Activated CD4-positive, alpha-beta T cell treated with anti-CD3 and anti-CD28 coated beads for 24 hours (primary cell): ENCODE measurements at regions not wholly inside any gene's neighbourhood (a gene's known extent, or its start where the extent isn't known, plus 50 kb on each side); places are given as distances from the start of the nearest gene placed in this dataset.
"Not testable (repeated sequence)": the region's sequence is repeated elsewhere in the genome, so short reads cannot be mapped to it uniquely, and the experiment has no call there.

Experiments
- DNase-seq, 2 donors: peaks; one replicate each; pipeline ENCODE4 v3.0.0-alpha.2; 2020; ENCODE audit warnings: low read depth in 2 of 2

- DNase-seq, result not testable (repeated sequence)
Measured at GRCh38 chr7:121497545-121497944, 101.4 kb upstream of the FAM3C start.

GRCh38 chr7:121494516-121494915 is 98.4 kb upstream of the FAM3C start:
- DNase-seq, result no peak

- DNase-seq, result no peak
Measured at GRCh38 chr7:121493553-121493952, 97.4 kb upstream of the FAM3C start.

- DNase-seq, result no peak
Measured at GRCh38 chr7:121490309-121490708, 94.2 kb upstream of the FAM3C start.

- no peak for DNase-seq
Measured at GRCh38 chr7:121489440-121489839, 93.3 kb upstream of the FAM3C start.

- DNase-seq, result no peak
Measured at GRCh38 chr7:121488111-121488650, 92.1 kb upstream of the FAM3C start.

GRCh38 chr7:121486590-121486989 is 90.5 kb upstream of the FAM3C start:
- DNase-seq, result no peak

GRCh38 chr7:121485467-121486243 is 89.5 kb upstream of the FAM3C start:
- no peak for DNase-seq

GRCh38 chr7:121484089-121484763 is 88.1 kb upstream of the FAM3C start:
- no peak for DNase-seq

- DNase-seq, result no peak
Measured at GRCh38 chr7:121480566-121481335, 84.6 kb upstream of the FAM3C start.

- DNase-seq, result no peak
Measured at GRCh38 chr7:121480058-121480457, 84.0 kb upstream of the FAM3C start.

- DNase-seq, result no peak
Measured at GRCh38 chr7:121479466-121479865, 83.4 kb upstream of the FAM3C start.

GRCh38 chr7:121475806-121476205 is 79.7 kb upstream of the FAM3C start:
- DNase-seq, result no peak

GRCh38 chr7:121474301-121474673 is 78.2 kb upstream of the FAM3C start:
- no peak for DNase-seq

- no peak for DNase-seq
Measured at GRCh38 chr7:121473645-121474300, 77.7 kb upstream of the FAM3C start.

GRCh38 chr7:121466455-121466854 is 70.3 kb upstream of the FAM3C start:
- DNase-seq, result no peak

GRCh38 chr7:121459148-121459547 is 63.0 kb upstream of the FAM3C start:
- no peak for DNase-seq

GRCh38 chr7:121456785-121457359 is 60.8 kb upstream of the FAM3C start:
- DNase-seq, result no peak

GRCh38 chr7:121456015-121456414 is 59.9 kb upstream of the FAM3C start:
- DNase-seq, result no peak

- DNase-seq, result no peak
Measured at GRCh38 chr7:121452389-121452788, 56.3 kb upstream of the FAM3C start.

GRCh38 chr7:121451367-121452094 is 55.4 kb upstream of the FAM3C start:
- no peak for DNase-seq
